HTR-8/SVneo (cell line): ENCODE measurements at regions not wholly inside any gene's neighbourhood (a gene's known extent, or its start where the extent isn't known, plus 50 kb on each side); places are given as distances from the start of the nearest gene placed in this dataset.

Source experiments
- DNase-seq: peaks from one replicate; pipeline ENCODE4 v3.0.0; 2011; ENCODE audit warnings: low spot score, mixed read lengths; ENCODE audit not compliant: insufficient read length
- FAIRE-seq: peaks from 2 replicates; lab custom pipeline; 2011; peaks lifted over from hg19 to GRCh38; lab: Jason Lieb, UNC

DNA sequence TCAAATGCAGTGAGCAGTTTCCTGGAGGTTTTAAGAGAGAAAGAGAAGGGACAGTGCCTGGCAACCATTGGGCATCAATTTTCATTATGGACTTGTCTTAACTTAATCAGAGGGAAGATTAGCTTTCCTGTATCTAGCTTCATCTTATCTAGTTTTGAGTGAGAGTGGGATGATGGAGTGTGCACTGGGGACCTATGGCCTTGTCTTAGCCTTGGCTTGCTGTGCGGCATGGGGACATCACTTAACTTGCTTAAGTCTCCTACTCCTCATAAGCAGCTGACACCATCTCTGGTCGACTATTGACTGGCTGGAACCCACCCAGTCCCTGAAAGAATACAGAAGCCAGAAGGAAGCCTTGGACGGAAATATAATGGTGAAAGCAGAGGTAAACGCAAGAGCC, 344.0 kb downstream of the SOX11 start:
- FAIRE-seq: no peak

DNA sequence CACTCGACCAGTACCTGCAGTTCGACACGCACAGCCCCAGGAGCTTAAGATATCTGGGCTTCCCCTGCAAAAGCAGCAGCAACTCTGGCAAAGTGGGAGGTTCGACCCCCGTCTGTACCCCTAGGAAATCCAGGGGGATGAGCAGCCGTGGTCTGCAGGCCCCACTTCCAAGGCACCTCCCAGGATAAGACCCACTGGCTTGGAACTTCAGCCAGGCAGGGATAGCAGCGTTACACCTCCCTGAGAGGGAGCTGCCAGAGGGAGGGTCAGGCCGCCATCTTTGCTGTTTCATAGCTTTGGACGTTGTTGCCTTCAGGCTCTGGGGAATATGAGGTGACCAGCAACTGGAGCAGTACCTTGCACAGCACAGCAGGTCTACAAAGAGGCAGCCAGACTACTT, 351.1 kb downstream of the SOX11 start:
- DNase-seq: no peak
- no peak for FAIRE-seq

More for the DNA sequence above, 344.0 kb downstream of the SOX11 start:
- DNase-seq: no peak

DNA sequence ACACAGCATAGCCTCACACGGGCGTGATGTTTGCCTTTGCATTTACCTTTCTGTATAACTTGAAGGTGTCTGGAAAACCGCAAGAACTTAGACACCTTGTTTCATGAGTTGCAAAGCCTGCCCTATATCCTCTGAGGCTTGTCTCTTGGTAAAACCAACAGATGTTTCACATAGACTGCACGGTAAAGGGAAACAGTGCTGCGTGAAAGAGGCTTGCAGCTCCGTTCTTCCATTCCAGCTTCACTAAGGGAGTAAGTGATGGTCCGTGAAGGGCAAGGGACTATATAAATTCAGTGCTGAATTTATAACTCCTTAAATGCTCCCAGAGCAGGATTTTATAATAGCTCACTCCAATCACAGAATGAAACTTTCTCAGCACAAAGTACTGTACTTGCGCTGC, 360.5 kb downstream of the SOX11 start:
- DNase-seq (no peak), FAIRE-seq (no peak)

GRCh38 chr2:6053743-6054142, 361.6 kb downstream of the SOX11 start:
- DNase-seq (no peak), FAIRE-seq (no peak)

GRCh38 chr2:6054161-6054671, 362.0 kb downstream of the SOX11 start:
- DNase-seq: no peak
- no peak for FAIRE-seq

GRCh38 chr2:6060992-6061663, 368.9 kb downstream of the SOX11 start:
- no peak for FAIRE-seq
- no peak for DNase-seq

DNA sequence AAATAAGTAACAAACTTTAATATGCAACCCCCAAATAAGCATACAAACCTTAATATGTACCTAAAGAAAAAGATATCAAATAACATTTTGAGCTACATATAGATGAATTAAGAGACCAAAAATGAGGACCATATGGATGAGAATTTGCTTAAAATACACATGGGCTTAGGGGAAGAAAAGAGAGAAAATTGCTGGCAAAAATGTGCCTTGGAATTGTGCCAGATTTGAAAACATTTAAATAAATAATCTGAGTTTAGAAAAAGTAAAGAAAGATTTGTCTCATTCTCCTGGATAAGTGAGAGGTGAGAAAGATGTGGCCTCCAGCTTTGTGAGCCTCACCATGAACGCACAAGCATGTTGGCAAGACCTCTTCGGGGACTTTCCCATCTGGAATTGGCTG, 372.6 kb downstream of the SOX11 start:
- no peak for FAIRE-seq

DNA sequence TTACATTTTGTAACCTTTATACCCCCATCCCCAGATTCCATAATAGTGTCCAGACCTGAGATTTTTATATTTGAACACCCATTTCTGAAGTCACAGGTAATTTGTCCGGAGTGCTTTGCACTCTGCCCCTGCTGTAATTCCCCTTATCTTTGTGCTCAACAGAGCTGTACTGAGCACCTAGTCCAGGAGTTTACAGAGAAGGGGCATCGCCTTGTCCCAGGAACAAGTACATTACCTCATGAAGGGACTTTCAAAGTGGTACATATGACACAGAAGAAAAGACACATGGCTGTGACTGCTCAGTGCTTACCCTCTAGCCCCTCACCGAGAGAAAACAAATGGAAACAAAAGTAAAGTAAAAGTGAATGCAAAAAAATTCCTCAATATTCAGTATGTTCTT, 373.5 kb downstream of the SOX11 start:
- no peak for DNase-seq
- no peak for FAIRE-seq

More for the DNA sequence above, 372.6 kb downstream of the SOX11 start:
- DNase-seq: no peak

- no peak for DNase-seq
- FAIRE-seq: no peak
Observed at GRCh38 chr2:6067089-6067488, 374.9 kb downstream of the SOX11 start.

- no peak for FAIRE-seq
Observed at GRCh38 chr2:6067806-6068205, 375.6 kb downstream of the SOX11 start.

GRCh38 chr2:6068429-6068828, 376.2 kb downstream of the SOX11 start:
- no peak for DNase-seq
- FAIRE-seq: no peak

More at GRCh38 chr2:6067806-6068205, 375.6 kb downstream of the SOX11 start:
- no peak for DNase-seq

DNA sequence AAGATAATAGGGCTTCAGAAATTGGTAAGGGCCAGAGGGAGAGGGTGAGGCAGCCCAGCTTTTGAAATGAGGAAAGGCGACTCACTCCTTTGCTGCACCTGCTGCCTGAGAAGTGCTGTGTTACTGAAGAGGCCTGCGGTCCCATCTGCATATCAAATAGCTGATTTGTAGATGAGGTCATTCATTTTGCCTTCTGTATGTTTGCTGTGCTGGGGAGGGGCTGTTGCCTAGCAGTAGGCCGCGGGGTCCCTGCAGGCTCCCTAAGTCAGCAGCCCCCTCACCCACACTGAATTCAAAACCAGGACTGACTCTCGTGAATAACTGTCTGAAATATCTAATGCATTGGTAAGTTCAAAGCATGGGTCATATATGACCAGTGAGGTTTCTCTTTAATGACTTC, 377.2 kb downstream of the SOX11 start:
- FAIRE-seq: no peak

GRCh38 chr2:6071519-6071918, 379.3 kb downstream of the SOX11 start:
- DNase-seq: no peak
- no peak for FAIRE-seq

More for the DNA sequence above, 377.2 kb downstream of the SOX11 start:
- no peak for DNase-seq

GRCh38 chr2:6072276-6072675, 380.1 kb downstream of the SOX11 start:
- no peak for FAIRE-seq
- DNase-seq: no peak

- FAIRE-seq (no peak), DNase-seq (no peak)
Observed at GRCh38 chr2:6072768-6073167, 380.6 kb downstream of the SOX11 start.

GRCh38 chr2:6073191-6074088, 381.3 kb downstream of the SOX11 start:
- FAIRE-seq (no peak), DNase-seq (no peak)

GRCh38 chr2:6074089-6074643, 382.0 kb downstream of the SOX11 start:
- DNase-seq: no peak

DNA sequence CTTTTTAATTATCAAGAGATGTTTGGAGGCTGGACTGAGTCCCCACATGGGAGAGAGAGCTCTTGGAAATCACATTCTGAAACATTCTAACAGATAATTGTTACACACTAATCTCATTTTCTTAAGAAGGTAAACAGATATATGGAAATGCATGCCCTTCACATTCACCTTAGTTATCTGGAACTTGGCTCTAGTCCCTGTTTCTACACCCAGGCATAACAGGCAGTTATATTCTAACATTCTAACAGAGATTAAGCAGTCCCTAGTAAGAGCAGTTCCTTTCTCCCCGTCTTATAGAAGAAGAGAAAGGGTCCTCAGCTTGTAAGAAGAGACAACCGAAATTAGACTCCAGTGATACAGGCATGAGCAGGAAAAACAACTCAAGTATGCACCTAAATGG, 385.4 kb downstream of the SOX11 start:
- DNase-seq: no peak
- no peak for FAIRE-seq

More at GRCh38 chr2:6074089-6074643, 382.0 kb downstream of the SOX11 start:
- no peak for FAIRE-seq

DNA sequence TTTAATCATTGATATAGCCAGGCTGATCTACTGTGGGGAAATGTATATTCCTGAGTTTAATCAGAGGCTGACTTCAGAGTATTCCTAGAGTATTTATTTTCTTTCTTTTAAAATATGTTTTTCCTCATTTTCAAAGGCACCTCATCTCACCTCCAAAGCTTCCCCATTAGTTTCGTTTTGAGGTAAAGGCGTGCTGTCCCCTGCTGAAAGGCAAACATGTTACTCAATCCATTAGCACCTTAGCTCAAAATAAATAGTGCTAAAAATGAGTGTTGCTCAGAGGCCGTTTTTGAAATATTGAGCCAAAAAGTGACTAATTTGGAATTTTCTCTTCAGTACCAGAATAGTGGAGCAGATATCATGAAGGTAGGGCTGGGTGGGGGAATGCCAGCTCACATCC, 386.2 kb downstream of the SOX11 start:
- DNase-seq (no peak), FAIRE-seq (no peak)

GRCh38 chr2:6079405-6079804, 387.2 kb downstream of the SOX11 start:
- FAIRE-seq (no peak), DNase-seq (no peak)
